Endothelial cell of umbilical vein (primary cell): ENCODE measurements at regions not wholly inside any gene's neighbourhood (a gene's known extent, or its start where the extent isn't known, plus 50 kb on each side); places are given as distances from the start of the nearest gene placed in this dataset.

Source experiments
- BruUV-seq: library from RNA; stranded (reverse); fragments of 400-500 nt; replicated peaks from 2 replicates; lab custom pipeline; 2021; lab: Mats Ljungman, UMichigan
- CTCF ChIA-PET: fragments of 300-600, 350-600 bp; sonication (Branson Sonifier 250); formaldehyde crosslinking; loops from one replicate; lab custom pipeline; 2021; ENCODE audit warnings: antibody characterized with exemption, inconsistent platforms; lab: Charles Lee
- POLR2A ChIA-PET: fragments of 300-600, 350-600 bp; sonication (Branson Sonifier 250); formaldehyde crosslinking; loops from one replicate; lab custom pipeline; 2021; ENCODE audit warnings: antibody characterized with exemption, inconsistent platforms; lab: Charles Lee
- DNase-seq: peaks from one replicate; pipeline ENCODE4 v3.0.0-alpha.2; 2011; ENCODE audit warnings: low read depth, low spot score
- FAIRE-seq: peaks from 2 replicates; lab custom pipeline; 2011; peaks lifted over from hg19 to GRCh38; lab: Jason Lieb, UNC
- H2AFZ ChIP-seq: 2 replicates; pipeline ENCODE4 v1.6.0; 2012; ENCODE audit warnings: low read depth, low read length, control low read depth, inconsistent platforms
- H3K27ac ChIP-seq: 2 replicates; pipeline ENCODE4 v1.5.1; 2011; ENCODE audit warnings: low read depth, mild to moderate bottlenecking, control low read depth, low read length, moderate library complexity; ENCODE audit not compliant: insufficient read depth
- H3K27me3 ChIP-seq, 2 experiments: 2 replicates each; pipeline versions ENCODE4 v1.6.0 to v1.6.1; 2011; ENCODE audit warnings: low read length in 2 of 2, mixed read lengths in 1 of 2; ENCODE audit not compliant: control insufficient read depth in 2 of 2, insufficient read depth in 2 of 2
- H3K36me3 ChIP-seq, 2 experiments: 2 replicates in 1 of 2; 3 replicates in 1 of 2; pipeline ENCODE4 v1.5.1; 2011; ENCODE audit warnings: low read length in 2 of 2, mild to moderate bottlenecking in 1 of 2, moderate library complexity in 1 of 2; ENCODE audit not compliant: control insufficient read depth in 2 of 2, insufficient read depth in 2 of 2; ENCODE audit errors: extremely low read depth in 1 of 2
- H3K4me1 ChIP-seq: 3 replicates; pipeline ENCODE4 v1.5.1; 2011; ENCODE audit warnings: mild to moderate bottlenecking, low read length; ENCODE audit not compliant: control insufficient read depth, insufficient read depth; ENCODE audit errors: extremely low read depth
- H3K4me2 ChIP-seq: 2 replicates; pipeline ENCODE4 v1.6.1; 2011; ENCODE audit warnings: low read length, control low read depth, mixed read lengths; ENCODE audit not compliant: insufficient read depth
- H3K4me3 ChIP-seq, 3 experiments: fragments of 200-600 bp in 1 of 3; sonication (generic), shearing (Covaris generic) in 1 of 3; replicated peaks in 1 of 3; 2 replicates each; pipeline ENCODE4 v1.5.1; 2011 to 2016; ENCODE audit warnings: control low read depth in 3 of 3, low read length in 3 of 3, mild to moderate bottlenecking in 2 of 3, inconsistent platforms in 1 of 3, low read depth in 1 of 3, moderate library complexity in 1 of 3; ENCODE audit not compliant: insufficient read depth in 1 of 3
- H3K79me2 ChIP-seq: 2 replicates; pipeline ENCODE4 v1.6.0; 2012; ENCODE audit warnings: low read length, inconsistent platforms; ENCODE audit not compliant: control insufficient read depth, insufficient read depth
- H3K9ac ChIP-seq: replicated peaks from 2 replicates; pipeline ENCODE3; 2011; ENCODE audit warnings: low read length, control low read depth; ENCODE audit not compliant: insufficient read depth; ENCODE audit errors: extremely low read depth
- H3K9me1 ChIP-seq: replicated peaks from 3 replicates; pipeline ENCODE4 v1.6.0; 2011; ENCODE audit warnings: mild to moderate bottlenecking, low read length; ENCODE audit not compliant: control insufficient read depth, insufficient read depth; ENCODE audit errors: extremely low read depth
- H3K9me3 ChIP-seq: replicated peaks from 2 replicates; pipeline ENCODE4 v1.5.1; 2012; ENCODE audit warnings: low read length, inconsistent platforms; ENCODE audit not compliant: control insufficient read depth, insufficient read depth
- H4K20me1 ChIP-seq: replicated peaks from 2 replicates; pipeline ENCODE3; 2011; ENCODE audit warnings: mild to moderate bottlenecking, low read length; ENCODE audit not compliant: control insufficient read depth, insufficient read depth; ENCODE audit errors: extremely low read depth
- CTCF ChIP-seq, 2 donors: IDR thresholded peaks; 1 replicate in 1 of 2; 2 replicates in 1 of 2; pipeline ENCODE4 v1.5.1; 2011; ENCODE audit warnings: low read length in 2 of 2, mild to moderate bottlenecking in 2 of 2, moderate library complexity in 2 of 2, control low read depth in 1 of 2, inconsistent platforms in 1 of 2, low read depth in 1 of 2; ENCODE audit not compliant: insufficient read depth in 1 of 2; ENCODE audit errors: extremely low read depth in 1 of 2
- EZH2 ChIP-seq: IDR thresholded peaks from 2 replicates; pipeline ENCODE4 v1.6.1; 2012; ENCODE audit warnings: borderline replicate concordance, low read depth, mild to moderate bottlenecking, moderate library complexity, low read length, inconsistent platforms; ENCODE audit not compliant: severe bottlenecking
- FOS ChIP-seq: IDR thresholded peaks from 2 replicates; pipeline ENCODE4 v1.6.1; 2011; ENCODE audit warnings: mild to moderate bottlenecking, low read length, moderate library complexity, borderline replicate concordance; ENCODE audit not compliant: insufficient read depth
- GATA2 ChIP-seq: IDR thresholded peaks from 2 replicates; pipeline ENCODE4 v1.7.0; 2011; ENCODE audit warnings: low read depth, mild to moderate bottlenecking, moderate library complexity, mixed read lengths, low read length; ENCODE audit not compliant: insufficient read length, insufficient read depth
- JUN ChIP-seq: IDR thresholded peaks from 2 replicates; pipeline ENCODE4 v1.6.1; 2011; ENCODE audit warnings: borderline replicate concordance, low read depth; ENCODE audit not compliant: insufficient read length, insufficient read depth
- MAX ChIP-seq: IDR thresholded peaks from 2 replicates; pipeline ENCODE4 v1.6.1; 2011; ENCODE audit not compliant: insufficient read depth, insufficient read length
- MYC ChIP-seq: IDR thresholded peaks from one replicate; pipeline ENCODE4 v1.6.1; 2011; ENCODE audit warnings: mild to moderate bottlenecking, low read depth, low read length
- POLR2A ChIP-seq: IDR thresholded peaks from 2 replicates; pipeline ENCODE4 v1.6.1; 2012; ENCODE audit warnings: low read depth, mild to moderate bottlenecking, control low read depth, low read length
- POLR2AphosphoS5 ChIP-seq: IDR thresholded peaks from 2 replicates; pipeline ENCODE4 v1.6.1; 2012; ENCODE audit warnings: low read depth, mild to moderate bottlenecking, control low read depth, low read length, moderate library complexity; ENCODE audit not compliant: insufficient read depth
- dilution Hi-C: fragments of 300-500 bp; cut with MboI; formaldehyde crosslinking; loops from one replicate; pipeline ENCODE4 v1.15.0; 2019; ENCODE audit warnings: low sequenced_read_pairs; ENCODE audit not compliant: extremely low pct_ligation_motif_present
- intact Hi-C: fragments of 100-400 bp; cut with micrococcal nuclease; formaldehyde crosslinking; loops from one replicate; pipeline ENCODE4 v1.10.0; 2022

GRCh38 chr2:23148342-23148741 is 236.6 kb upstream of the KLHL29 start:
- H3K79me2 ChIP-seq = no peaks in the 10 kb centered on the region
- dilution Hi-C loops = no loop called here
- no peak for DNase-seq
- ChIA-PET CTCF (no interaction called here), POLR2A (no interaction called here)
- no peak overlapping the region for H3K4me2 ChIP-seq
- H3K27ac ChIP-seq = no peak overlapping the region
- H3K9ac ChIP-seq = no peak overlapping the region
- no peaks in the 10 kb centered on the region for H3K9me3 ChIP-seq
- no peaks in the 10 kb centered on the region for H4K20me1 ChIP-seq
- FAIRE-seq = no peak
- no peaks in the 10 kb centered on the region for H3K36me3 ChIP-seq
- intact Hi-C loops = no loop called here
- no peaks in the 10 kb centered on the region for H3K27me3 ChIP-seq
- no peak for TF ChIP-seq EZH2
- no peak for TF ChIP-seq POLR2A
- TF ChIP-seq GATA2 = no peak
- no peak for TF ChIP-seq JUN
- no peak for TF ChIP-seq MAX
- no peak for TF ChIP-seq FOS
- no peak for TF ChIP-seq MYC
- TF ChIP-seq CTCF (IDR thresholded peaks at IDR 0.05; ENCODE audit: extremely low read depth in 1 of 2, insufficient read depth in 1 of 2, low read depth in 1 of 2, low read length in 2 of 2) = no peak
- TF ChIP-seq POLR2AphosphoS5 = no peak
- no TSS peak for BruUV-seq
- no peaks in the 10 kb centered on the region for H3K9me1 ChIP-seq
- H3K4me3 ChIP-seq = no peak overlapping the region
- no peak overlapping the region for H2AFZ ChIP-seq
- H3K4me1 ChIP-seq = no peaks in the 10 kb centered on the region
